HG03432 (cell line): ENCODE measurements at regions not wholly inside any gene's neighbourhood (a gene's known extent, or its start where the extent isn't known, plus 50 kb on each side); places are given as distances from the start of the nearest gene placed in this dataset.
"Not testable (repeated sequence)": the region's sequence is repeated elsewhere in the genome, so short reads cannot be mapped to it uniquely, and the experiment has no call there.

ENCODE experiments used
- ATAC-seq: cut with Tn5 transposase; IDR thresholded peaks from one replicate; pipeline ENCODE4 v1.9.1; 2021; ENCODE audit warnings: mild to moderate bottlenecking, moderate library complexity; ENCODE audit not compliant: unreplicated experiment

DNA sequence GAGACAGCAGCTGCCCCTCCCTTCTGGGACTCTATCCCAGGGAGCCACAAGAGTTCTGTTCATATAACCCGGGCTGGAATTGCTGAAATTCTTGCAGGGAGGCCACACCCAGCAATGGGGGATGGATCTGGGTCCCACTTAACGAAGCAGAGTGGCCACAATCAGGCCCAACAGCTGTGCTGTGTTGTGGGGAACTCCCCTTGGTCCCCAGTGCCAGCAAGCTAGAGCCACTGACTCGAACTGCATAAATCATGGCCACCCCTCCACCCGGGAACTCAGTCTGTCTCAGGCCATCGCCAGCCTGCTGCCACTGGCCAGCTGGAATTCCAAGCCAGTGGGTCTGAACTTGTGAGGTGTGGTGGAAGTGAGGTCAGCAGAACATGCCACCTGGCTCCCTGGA lies 111.1 kb downstream of the KLF8 start:
- ATAC-seq, result no peak

- ATAC-seq, result no peak
These were observed 111.5 kb downstream of the KLF8 start for GRCh38 chrX:56343664-56344063.

DNA sequence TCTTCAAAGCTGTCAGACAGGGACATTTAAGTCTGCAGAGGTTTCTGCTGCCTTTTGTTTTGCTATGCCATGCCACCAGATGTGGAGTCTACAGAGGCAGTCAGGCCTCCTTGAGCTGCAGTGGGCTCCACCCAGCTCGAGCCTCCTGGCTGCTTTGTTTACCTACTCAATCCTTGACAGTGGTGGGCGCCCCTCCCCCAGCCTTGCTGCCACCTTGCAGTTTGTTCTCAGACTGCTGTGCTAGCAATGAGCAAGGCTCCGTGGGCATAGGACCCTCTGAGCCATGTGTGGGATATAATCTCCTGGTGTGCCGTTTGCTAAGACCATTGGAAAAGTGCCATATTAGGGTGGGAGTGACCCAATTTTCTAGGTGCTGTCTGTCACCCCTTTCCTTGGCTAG lies 126.0 kb downstream of the KLF8 start:
- not testable (repeated sequence) for ATAC-seq

DNA sequence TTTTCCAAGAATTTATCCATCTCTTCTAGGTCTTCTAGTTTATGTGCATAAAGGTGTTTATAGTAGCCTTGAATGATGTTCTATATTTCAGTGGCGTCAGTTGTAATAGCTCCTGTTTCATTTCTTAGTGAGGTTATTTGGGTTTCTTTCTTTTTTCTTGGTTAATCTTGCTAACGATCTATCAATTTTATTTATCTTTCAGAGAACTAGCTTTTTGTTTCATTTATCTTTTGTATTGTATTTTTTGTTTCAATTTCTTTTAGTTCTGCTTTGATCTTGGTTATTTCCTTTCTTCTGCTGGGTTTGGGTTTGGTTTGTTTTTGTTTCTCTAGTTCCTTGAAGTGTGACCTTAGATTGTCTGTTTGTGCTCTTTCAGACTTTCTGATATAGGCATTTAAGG lies 133.0 kb downstream of the KLF8 start:
- ATAC-seq, result not testable (repeated sequence)

GRCh38 chrX:56366901-56367300 lies 134.7 kb downstream of the KLF8 start:
- no peak for ATAC-seq

GRCh38 chrX:56368962-56369361 lies 136.8 kb downstream of the KLF8 start:
- no peak for ATAC-seq

- not testable (repeated sequence) for ATAC-seq
These were observed 148.0 kb downstream of the KLF8 start for GRCh38 chrX:56379984-56380780.

DNA sequence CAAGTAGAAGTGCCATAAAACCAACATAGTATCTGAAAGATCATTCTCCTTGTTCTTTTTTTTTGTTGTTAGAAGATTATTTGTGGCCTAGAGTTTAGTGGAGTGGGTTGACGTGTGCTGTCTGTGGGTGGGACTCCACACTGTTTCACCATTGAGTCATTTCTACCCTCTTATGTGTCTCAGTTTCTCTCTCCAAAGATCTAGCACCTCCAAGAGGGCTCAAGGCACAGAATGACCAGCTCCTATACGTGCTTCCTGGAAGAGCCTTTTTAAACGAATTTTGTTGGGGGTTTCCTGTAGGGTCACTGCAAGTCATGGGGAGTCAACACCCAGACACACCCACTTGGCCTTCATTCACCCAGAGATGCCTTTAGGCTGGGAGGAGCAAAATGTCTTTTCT lies 150.1 kb downstream of the KLF8 start:
- peak; percentile 58 for ATAC-seq

DNA sequence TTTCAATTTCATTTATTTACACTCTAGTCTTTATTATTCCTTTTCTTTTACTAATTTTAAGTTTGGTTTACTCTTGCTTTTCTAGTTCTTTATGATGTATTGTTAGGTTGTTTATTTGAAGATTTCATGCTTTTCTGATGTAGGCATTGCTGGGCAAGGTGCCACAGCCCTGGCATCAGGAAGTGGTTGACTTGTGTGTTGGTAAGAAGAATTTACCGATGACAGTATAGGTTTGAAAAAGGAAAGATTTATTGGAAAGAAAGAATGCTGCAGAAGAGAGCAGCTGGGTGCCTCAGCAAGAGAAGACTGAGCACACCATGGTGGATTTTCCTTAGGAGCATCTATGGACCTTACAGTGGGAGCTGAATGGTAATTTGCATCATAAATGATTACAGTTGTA lies 153.2 kb downstream of the KLF8 start:
- ATAC-seq, result no peak

DNA sequence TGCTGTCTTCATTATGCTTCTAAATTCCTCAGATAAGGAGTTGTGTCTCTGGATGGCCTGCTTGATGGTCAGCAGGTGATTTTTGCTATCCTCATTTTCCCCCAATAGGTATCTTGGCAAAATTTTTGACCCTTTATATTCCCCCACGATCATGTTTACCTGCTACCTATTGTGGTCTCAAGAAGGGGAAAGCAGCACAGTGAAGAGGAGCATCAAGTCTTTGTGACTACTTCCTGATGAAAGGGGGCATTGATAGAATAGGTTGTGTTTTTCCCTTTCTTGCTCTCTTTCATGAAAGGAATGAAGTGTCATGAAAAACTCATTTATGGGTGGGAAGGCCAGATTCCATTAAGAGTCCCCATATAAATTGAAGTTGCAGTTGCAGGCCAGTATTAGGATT lies 153.8 kb downstream of the KLF8 start:
- ATAC-seq, result no peak

GRCh38 chrX:56397636-56398035 lies 165.5 kb downstream of the KLF8 start:
- no peak for ATAC-seq

- ATAC-seq, result no peak
These were observed 161.2 kb upstream of the UBQLN2 start for GRCh38 chrX:56402207-56402606.

DNA sequence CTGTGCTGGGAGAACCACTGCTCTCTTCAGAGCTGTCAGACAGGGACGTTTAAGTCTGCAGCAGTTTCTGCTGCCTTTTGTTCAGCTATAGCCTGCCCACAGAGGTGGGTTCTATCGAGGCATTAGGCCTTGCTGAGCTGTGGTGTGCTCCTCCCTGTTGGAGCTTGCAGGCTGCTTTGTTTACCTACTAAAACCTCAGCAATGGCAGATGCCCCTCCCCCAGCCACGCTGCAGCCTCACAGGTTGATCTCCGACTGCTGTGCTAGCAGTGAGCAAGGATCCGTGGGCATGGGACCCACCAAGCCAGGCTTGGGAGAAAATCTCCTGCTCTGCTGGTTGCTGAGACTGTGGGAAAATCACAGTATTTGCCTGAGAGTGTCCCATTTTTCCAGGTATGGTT lies 133.8 kb upstream of the UBQLN2 start:
- ATAC-seq, result no peak

GRCh38 chrX:56451981-56452380 lies 111.4 kb upstream of the UBQLN2 start:
- ATAC-seq, result not testable (repeated sequence)

- no peak for ATAC-seq
These were observed 101.0 kb upstream of the UBQLN2 start for GRCh38 chrX:56462389-56462788.

GRCh38 chrX:56468441-56468840 lies 95.0 kb upstream of the UBQLN2 start:
- no peak for ATAC-seq

DNA sequence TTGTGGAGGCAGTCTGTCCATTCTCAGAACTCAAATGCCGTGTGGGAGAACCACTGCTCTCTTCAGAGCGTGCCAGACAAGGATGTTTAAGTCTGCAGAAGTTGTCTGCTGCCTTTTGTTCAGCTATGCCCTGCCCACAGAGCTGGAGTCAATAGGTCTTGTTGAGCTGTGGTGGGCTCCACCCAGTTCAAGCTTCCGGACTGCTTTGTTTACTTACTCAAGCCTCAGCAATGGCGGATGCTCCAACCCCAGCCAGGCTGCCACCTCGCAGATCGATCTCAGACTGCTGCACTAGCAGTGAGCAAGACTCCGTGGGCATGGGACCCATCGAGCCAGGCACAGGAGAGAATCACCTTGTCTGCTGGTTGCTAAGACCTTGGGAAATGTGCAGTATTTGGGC lies 68.5 kb upstream of the UBQLN2 start:
- ATAC-seq, result not testable (repeated sequence)

- no peak for ATAC-seq
These were observed 64.7 kb upstream of the UBQLN2 start for GRCh38 chrX:56498756-56499155.

DNA sequence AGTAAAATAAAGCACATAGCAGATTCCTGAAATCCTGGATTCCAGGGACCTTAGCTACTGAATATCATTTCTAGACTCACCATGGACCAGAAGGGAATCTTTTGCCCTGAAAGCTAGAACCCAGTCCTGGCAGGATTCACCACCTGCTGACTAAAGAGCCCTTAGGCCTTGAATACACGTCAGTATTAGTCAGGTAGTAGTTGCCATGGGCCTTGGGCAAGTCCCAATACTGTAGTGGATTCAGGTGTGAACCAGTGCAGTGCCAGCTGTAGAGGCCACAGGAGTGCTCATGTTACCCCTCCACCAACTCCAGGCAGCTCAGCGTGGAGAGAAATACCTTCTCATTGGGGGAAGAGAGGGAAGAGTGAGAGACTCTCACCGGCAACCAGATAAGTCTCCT lies 64.1 kb upstream of the UBQLN2 start:
- ATAC-seq, result no peak

DNA sequence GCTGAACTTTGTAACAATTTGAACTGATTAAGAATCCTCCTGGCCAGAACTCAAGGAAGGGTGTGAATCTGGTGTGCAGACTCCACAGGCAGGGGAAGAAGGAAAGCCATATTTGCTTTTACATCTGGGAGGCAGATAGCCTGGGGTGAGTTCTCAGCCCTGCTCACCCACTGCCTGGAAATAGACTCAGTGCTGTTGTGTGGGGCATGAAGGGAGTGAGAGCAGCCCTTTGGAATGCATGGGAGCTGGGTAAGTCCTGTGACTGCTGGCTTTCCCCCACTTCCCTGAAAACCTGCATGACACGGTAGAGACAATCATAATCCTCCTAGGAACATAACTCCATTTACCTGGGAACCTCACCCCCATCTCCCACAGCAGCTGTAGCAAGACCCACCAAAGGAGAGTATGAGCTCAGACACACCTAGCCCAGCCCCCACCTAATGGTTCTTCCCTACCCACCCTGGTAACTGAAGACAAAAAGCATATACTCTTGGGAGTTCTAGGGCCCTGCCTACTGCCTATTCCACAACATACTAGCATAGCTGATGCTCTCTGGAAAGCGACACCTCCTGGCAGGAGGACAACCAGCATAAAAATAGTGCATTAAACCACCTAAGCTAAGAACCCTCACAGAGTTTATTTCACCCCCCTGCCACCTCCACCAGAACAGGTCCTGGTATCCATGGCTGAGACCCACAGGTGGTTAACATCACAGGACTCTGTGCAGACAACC lies 59.3 kb upstream of the UBQLN2 start:
- ATAC-seq, result no peak

DNA sequence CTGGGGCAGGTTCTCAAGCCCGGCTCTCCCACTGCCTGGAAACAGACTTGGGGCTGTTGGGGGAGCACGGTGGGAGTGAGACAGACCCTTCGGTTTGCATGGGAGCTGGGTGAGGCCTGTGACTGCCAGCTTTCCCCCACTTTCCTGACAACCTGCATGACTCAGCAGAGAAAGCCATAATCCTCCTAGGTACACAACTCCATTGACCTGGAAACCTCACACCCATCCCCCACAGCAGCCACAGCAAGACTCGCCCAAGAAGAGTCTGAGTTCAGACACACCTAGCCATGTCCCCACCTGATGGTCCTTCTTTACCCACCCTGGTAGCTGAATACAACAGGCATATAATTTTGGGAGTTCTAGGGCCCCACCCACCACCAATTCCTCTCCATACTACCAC lies 57.6 kb upstream of the UBQLN2 start:
- ATAC-seq, result no peak
